Motor neuron (in vitro differentiated cells): ENCODE measurements at regions not wholly inside any gene's neighbourhood (a gene's known extent, or its start where the extent isn't known, plus 50 kb on each side); places are given as distances from the start of the nearest gene placed in this dataset.
A peak's percentile ranks its signal among the peaks of the same experiment; 100 is the strongest.
"Not testable (repeated sequence)": the region's sequence is repeated elsewhere in the genome, so short reads cannot be mapped to it uniquely, and the experiment has no call there.

ENCODE experiments used
- ATAC-seq, 8 experiments: fragments of 200-7000 bp; cut with Tn5 transposase; replicated peaks in 6 of 8; 2 replicates each; pipeline ENCODE4 v1.8.0; 2021; ENCODE audit warnings: mild to moderate bottlenecking in 8 of 8, moderate library complexity in 8 of 8
- H3K27ac ChIP-seq, 2 donors: fragments of 250-450 bp; sonication (Bioruptor Pico); 2 replicates each; pipeline ENCODE4 v1.9.0; 2021; ENCODE audit warnings: antibody characterized with exemption in 2 of 2, mild to moderate bottlenecking in 2 of 2, moderate library complexity in 1 of 2
- H3K4me1 ChIP-seq, 2 donors: fragments of 250-450 bp; sonication (Bioruptor Pico); replicated peaks in 1 of 2; 2 replicates each; pipeline ENCODE4 v1.6.1; 2021; ENCODE audit warnings: antibody characterized with exemption in 2 of 2, mild to moderate bottlenecking in 2 of 2, moderate library complexity in 1 of 2
- H3K4me3 ChIP-seq, 5 donors: fragments of 250-450 bp; sonication (Bioruptor Pico); 2 replicates each; pipeline ENCODE4 v1.9.0; 2021; ENCODE audit warnings: antibody characterized with exemption in 5 of 5, mild to moderate bottlenecking in 5 of 5, moderate library complexity in 4 of 5
- WGBS, 10 experiments: fragments of 450-650 bp; shearing (Covaris generic); methylation state at CpG; one replicate each; pipeline ENCODE4 v1.0.0; 2022; 5-methylcytosine and 5-hydroxymethylcytosine counted together
- in situ Hi-C, 9 experiments: fragments of 400-800 bp; cut with MboI; loops; one replicate each; pipeline ENCODE4 v1.15.0; 2021; ENCODE audit warnings: low sequenced_read_pairs in 9 of 9, low pct_unique_long_range_greater_than_20kb in 2 of 9; ENCODE audit not compliant: unreplicated experiment in 9 of 9

DNA sequence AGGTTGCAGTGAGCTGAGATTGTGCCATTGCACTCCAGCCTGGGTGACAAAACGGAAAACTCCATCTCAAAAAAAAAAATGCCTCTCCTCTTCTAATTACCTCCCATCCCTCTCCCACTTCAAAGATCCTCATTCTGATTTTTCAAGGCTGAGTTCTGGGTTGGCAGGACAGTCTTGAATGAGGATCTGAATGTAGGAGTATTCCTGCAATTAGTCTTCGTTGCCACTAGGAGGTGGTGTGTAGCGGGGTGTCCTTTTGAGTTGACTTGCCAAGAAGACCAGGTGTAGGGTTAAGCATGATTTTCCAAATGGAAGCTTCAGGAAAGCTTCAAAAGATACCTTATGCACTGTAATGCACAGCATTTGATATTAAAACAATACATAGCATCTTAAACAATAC lies 169.9 kb downstream of the ASMT start:
- Histone ChIP-seq H3K27ac (no peak overlapping the region), H3K4me1 (no peaks in the 10 kb centered on the region), H3K4me3 (no peak overlapping the region)
- WGBS, 10 experiments, result 20 to 100% (median 70%) methylated on average over 1 to 2 of the region's 3 CpGs; no CpG with 5 or more reads in 4 of the 10 experiments
- in situ Hi-C loops, result no loop called here
- ATAC-seq, result no peak

DNA sequence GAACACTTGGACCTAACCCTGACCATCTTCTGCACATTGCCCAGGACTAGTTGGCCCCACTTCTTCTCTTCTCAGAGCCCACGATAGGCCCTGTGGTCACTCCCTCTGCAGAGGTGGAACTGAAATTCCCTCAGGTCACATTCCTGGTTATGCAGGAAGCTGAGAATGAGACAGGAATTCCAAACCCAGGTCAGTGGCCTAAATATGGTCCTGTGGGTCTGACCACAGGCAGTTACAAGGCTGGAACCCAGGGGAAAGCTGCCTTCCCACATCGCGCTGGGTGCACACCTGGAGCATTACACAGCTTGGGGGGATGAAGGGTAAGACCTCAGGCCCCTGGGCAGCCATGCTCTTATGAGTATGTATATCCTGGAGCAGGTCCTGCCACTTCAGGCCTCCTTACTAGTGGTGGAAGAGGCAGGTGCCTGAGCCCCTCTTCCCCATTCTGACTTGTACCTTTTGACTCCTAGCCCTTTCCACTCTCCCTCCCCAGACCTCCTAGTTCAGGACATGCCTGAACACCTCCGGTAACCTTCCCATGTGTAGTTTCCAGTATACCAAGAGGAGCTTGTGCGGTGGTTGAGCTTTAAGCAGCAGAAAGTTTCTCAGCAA lies 173.5 kb downstream of the ASMT start:
- WGBS, 10 experiments, result 25 to 100% (median 90%) methylated on average over 1 to 3 of the region's 5 CpGs; no CpG with 5 or more reads in 5 of the 10 experiments
- Histone ChIP-seq H3K27ac (no peak overlapping the region), H3K4me3 (no peak overlapping the region), H3K4me1 (no peaks in the 10 kb centered on the region)
- in situ Hi-C loops, result no loop called here
- ATAC-seq, result no peak

DNA sequence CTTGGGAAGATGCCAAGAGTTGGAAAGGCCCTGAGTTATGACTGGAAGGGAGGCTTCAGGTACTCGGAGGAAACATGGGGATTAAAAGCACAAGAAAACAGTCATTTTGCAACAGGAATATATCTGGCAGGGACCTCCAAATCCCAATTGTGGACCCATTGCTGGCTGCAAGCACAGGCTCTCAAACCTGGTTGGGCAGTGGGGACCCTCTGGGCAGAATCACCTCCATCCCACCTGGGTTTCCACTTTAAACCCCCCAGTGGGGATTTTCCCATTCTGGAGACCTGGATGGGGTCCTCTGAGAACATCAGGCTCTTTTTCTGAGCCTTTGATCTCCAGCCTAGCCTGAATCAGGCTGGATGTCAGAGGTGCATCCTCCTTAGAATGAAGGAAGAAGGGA lies 177.8 kb downstream of the ASMT start:
- ATAC-seq, result no peak
- 13 to 80% methylated on average over 1 of the region's 1 CpG; no CpG with 5 or more reads in 8 of the 10 experiments for WGBS, 10 experiments
- in situ Hi-C loops, result no loop called here

DNA sequence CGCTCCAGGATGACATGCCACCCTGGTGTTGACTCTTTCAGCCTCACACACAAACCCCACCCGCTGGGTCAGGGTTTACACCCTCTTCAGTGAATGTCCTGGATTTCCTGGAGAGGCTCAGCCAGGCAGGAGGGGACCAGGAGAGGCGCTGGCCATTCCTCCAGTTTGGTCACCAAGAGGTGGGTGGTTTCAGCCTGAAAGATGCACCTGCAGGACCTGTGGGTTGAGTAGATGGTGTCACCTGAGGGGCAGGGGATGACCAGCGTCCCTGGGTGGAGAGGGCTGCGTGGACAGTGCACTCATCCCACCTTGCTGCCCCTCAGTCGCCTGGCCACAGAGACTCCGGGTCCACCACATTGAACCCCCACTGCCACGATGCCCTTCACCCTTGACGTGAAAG lies 179.7 kb downstream of the ASMT start:
- WGBS, 10 experiments, result 60 to 100% (median 84%) methylated on average over 1 to 7 of the region's 9 CpGs; no CpG with 5 or more reads in 4 of the 10 experiments
- H3K4me1 ChIP-seq, result no peaks in the 10 kb centered on the region
- ATAC-seq, result no peak
- in situ Hi-C loops, result no loop called here
- no peak overlapping the region for H3K27ac ChIP-seq
- no peak overlapping the region for H3K4me3 ChIP-seq

More for the DNA sequence above, 177.8 kb downstream of the ASMT start:
- Histone ChIP-seq H3K4me3 (no peak overlapping the region), H3K4me1 (no peaks in the 10 kb centered on the region), H3K27ac (no peak overlapping the region)

DNA sequence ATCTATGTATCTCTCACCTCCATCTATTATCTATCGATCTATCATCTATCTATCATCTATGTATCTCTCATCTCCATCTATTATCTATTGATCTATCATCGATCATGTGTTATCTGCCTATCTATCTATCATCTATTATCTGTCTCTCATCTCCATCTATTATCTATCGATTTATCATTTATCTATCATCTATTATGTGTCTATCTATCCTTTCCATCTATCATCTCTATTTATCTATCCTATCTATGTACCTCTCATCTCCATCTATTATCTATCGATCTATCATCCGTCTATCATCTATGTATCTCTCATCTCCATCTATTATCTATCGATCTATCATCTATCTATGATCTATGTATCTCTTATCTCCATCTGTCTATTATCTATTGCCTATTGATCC lies 188.1 kb downstream of the ASMT start:
- ATAC-seq, result no peak
- Histone ChIP-seq H3K27ac (no peak overlapping the region), H3K4me3 (no peak overlapping the region), H3K4me1 (peaks cover 2 to 6% of the 10 kb centered on the region in 2 donors)
- in situ Hi-C loops, result no loop called here
- 23 to 100% (median 86%) methylated on average over 2 to 6 of the region's 6 CpGs for WGBS, 10 experiments

DNA sequence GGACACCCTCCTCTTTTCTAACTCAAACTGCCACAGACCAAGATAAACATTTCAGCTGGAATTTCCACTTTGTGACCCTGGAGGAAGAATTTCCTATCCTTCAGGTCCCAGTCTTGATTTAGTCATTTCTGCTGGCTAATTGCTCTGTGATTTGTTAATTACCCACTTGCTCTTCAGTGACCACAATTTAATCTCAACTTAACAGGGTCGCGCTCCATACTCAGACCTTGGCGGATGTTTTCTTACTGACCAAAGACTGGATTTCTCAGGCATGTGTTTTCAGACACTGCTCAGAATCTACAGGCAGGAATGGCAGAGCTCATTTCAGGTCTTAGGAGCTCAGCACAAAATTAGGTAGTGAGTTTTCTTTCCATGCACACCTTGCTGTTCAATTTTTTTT lies 188.9 kb downstream of the ASMT start:
- Histone ChIP-seq H3K4me1 (peaks cover 2 to 6% of the 10 kb centered on the region in 2 donors), H3K4me3 (no peak overlapping the region), H3K27ac (no peak overlapping the region)
- WGBS, 10 experiments, result 0 to 100% (median 100%) methylated on average over 1 to 3 of the region's 3 CpGs; no CpG with 5 or more reads in 4 of the 10 experiments
- ATAC-seq, result no peak
- in situ Hi-C loops, result no loop called here

DNA sequence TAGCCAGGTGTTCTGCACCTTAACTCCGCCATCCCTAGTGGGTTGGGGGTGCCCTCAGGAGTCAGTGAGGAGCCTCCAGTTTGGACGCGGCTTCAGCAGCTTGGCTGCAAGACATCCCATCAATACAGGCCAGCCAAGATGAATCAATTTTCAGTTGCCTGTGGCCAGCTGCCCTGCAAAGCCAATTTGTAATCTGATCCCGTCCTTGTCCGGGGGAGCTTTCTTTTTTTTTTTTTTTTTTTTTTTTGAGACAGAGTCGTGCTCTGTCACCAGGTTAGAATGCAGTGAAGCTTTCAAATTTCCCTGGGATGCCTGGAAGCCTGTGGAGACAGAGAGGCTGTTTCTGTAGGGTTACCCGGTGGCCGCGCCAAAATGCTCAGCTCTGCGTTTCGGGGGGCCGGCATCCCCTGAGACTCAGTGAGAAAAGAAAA lies 192.5 kb downstream of the ASMT start:
- peak in 5 of 8 experiments; percentile 84 to 96 (median 86) for ATAC-seq
- Histone ChIP-seq H3K27ac (peak overlapping the region in 1 of 2 donors; percentile 50), H3K4me1 (peaks cover 2 to 6% of the 10 kb centered on the region in 2 donors), H3K4me3 (peak overlapping the region in 2 of 5 donors; percentile 0 to 13)
- 0 to 14% (median 4%) methylated on average over 1 to 8 of the region's 12 CpGs; no CpG with 5 or more reads in 3 of the 10 experiments for WGBS, 10 experiments
- in situ Hi-C loops, result no loop called here

DNA sequence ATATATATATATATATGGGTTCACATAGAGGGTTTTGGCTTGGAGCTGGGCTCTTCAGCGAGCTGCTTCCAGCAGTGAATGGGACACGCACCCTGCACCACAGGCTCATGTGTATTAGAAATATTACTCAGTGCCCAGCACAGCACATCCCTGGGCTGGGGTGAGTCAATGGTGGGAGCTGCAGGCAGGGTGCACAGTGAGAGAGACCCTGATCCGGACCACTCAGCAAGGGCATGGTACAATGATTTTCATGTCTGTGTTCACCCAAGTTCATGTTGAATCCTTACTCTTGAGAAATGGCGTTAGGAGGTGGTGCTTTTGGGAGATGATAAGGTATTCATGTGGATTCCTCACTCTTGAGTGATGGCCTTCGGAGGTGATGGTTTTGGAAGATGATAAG lies 194.7 kb downstream of the ASMT start:
- H3K4me1 ChIP-seq, result peaks cover 9 to 10% of the 10 kb centered on the region in 2 donors
- WGBS, 10 experiments, result 0 to 100% (median 93%) methylated on average over 1 to 4 of the region's 5 CpGs; no CpG with 5 or more reads in 3 of the 10 experiments
- H3K27ac ChIP-seq, result no peak overlapping the region
- no peak overlapping the region for H3K4me3 ChIP-seq
- in situ Hi-C loops, result no loop called here
- no peak for ATAC-seq

DNA sequence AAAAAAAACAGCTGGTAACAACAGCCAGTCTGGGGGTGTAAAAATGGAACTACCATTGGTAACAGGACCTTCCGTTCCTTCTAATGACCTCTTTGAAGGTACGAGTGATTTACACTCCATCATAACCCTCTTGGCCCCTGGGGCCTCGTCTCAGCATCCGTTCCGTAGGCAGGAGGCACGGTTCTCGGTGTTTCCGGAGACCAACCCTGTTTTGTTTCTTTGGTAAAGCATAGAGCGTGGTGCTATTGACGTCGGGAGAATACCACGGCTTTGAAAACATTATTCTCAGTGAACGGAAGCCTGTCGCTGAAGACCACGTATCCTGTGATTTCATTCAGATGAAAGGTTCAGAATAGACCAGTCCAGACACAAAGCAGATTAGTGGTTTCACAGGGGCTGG lies 198.9 kb downstream of the ASMT start:
- 0 to 83% (median 37%) methylated on average over 1 to 8 of the region's 15 CpGs; no CpG with 5 or more reads in 2 of the 10 experiments for WGBS, 10 experiments
- in situ Hi-C loops, result no loop called here
- Histone ChIP-seq H3K27ac (no peak overlapping the region), H3K4me1 (peaks cover 4 to 6% of the 10 kb centered on the region in 2 donors), H3K4me3 (no peak overlapping the region)
- ATAC-seq, result no peak

DNA sequence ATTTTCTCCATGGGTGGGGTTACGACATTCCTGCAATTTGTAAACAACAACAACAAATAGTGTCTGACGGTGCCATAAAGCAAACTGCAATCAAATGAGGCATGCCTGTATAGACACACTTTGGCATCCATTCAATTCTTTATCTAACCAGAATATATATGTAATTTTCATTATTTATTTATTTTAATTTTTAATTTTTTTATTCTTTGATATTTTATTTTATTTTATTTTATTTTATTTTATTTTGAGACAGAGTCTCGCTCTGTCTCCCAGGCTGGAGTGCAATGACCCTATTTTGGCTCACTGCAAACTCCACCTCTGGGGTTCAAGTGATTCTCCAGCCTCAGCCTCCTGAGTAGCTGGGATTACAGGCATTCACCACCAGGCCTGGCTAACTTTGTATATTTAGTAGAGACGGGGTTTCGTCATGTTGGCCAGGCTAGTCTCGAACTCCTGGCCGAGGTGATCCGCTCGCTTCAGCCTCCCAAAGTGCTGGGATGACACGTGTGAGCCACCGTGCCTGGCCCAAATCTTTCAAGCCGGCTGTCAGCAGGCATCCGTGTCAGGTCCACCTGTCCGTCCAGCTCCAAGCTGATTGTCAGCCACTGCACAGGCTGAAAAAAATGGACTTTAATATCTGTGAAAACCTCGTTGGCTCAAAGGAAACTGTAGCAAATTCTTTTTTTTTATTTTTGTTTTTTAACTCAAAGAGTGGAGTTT lies 200.8 kb downstream of the ASMT start:
- ATAC-seq, result no peak
- Histone ChIP-seq H3K27ac (no peak overlapping the region), H3K4me1 (peaks cover 4 to 6% of the 10 kb centered on the region in 2 donors), H3K4me3 (no peak overlapping the region)
- 25 to 96% (median 89%) methylated on average over 3 to 13 of the region's 15 CpGs; no CpG with 5 or more reads in 1 of the 10 experiments for WGBS, 10 experiments
- in situ Hi-C loops, result no loop called here

DNA sequence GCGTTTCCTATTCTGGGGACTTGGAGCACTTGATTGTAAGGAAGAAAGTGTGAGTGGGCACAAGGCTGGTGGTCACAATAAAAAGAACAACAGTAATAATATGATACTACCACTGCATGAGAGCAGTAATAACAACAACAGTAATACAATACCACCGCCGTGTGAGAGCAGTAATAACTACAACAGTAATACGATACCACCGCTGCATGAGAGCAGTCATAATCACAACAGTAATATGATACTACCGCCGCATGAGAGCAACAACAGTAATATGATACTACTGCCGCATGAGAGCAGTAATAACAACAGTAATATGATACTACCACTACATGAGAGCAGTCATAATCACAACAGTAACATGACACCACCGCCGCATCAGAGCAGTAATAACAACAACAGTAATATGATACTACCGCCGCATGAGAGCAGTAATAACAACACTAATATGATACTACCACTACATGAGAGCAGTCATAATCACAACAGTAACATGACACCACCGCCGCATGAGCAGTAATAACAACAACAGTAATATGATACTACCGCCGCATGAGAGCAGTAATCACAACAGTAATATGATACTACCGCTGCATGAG lies 201.6 kb downstream of the ASMT start:
- H3K4me3 ChIP-seq, H3K4me1 ChIP-seq, ATAC-seq, in situ Hi-C loops, H3K27ac ChIP-seq: not testable (repeated sequence)
- WGBS, 10 experiments, result 63 to 98% (median 93%) methylated on average over 1 to 12 of the region's 17 CpGs; no CpG with 5 or more reads in 1 of the 10 experiments

DNA sequence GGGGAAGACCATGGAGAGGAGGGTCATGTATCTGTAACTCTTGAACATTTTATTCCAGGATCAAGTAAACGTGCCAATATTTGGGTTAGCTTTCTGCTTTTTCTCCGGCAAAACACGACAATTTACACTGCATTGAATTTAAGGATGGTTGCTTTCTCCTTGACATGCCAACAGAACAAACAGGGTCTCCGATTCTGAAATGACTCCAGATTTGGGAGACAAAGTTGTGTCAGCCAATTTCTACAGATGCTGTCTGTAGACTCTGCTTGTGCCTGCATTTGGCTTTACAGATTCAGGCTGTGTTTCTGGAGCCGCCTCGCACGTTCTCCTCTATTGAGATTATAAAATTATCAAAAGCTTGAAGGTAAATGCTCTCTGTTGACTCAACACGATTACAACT lies 207.0 kb downstream of the ASMT start:
- no peak for ATAC-seq
- 0 to 100% (median 85%) methylated on average over 1 to 8 of the region's 8 CpGs for WGBS, 10 experiments
- Histone ChIP-seq H3K4me3 (no peak overlapping the region), H3K27ac (no peak overlapping the region), H3K4me1 (no peaks in the 10 kb centered on the region)
- in situ Hi-C loops, result no loop called here

DNA sequence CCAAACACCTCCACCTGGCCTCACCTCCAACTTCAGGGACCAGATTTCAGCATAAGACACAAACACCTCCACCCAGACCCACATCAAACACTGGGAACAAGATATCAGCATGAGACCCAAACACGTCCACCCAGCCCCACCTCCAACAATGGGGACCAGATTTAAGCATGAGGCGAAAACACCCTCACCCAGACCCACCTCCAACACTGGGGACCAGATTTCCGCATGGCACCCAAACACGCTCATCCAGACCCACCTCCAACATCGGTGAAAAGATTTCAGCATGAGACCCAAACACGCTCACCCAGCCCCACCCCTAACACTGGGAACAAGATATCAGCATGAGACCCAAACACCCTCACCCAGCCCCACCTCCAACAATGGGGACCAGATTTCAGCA lies 210.0 kb downstream of the ASMT start:
- in situ Hi-C loops, result no loop called here
- no peak for ATAC-seq
- 40 to 90% (median 80%) methylated on average over 1 to 2 of the region's 6 CpGs; no CpG with 5 or more reads in 7 of the 10 experiments for WGBS, 10 experiments
- no peaks in the 10 kb centered on the region for H3K4me1 ChIP-seq
- H3K27ac ChIP-seq, result no peak overlapping the region
- H3K4me3 ChIP-seq, result no peak overlapping the region
